ENCODE measurements at regions not wholly inside any gene's neighbourhood (a gene's known extent, or its start where the extent isn't known, plus 50 kb on each side); places are given as distances from the start of the nearest gene placed in this dataset.
"Not testable (repeated sequence)": the region's sequence is repeated elsewhere in the genome, so short reads cannot be mapped to it uniquely, and the experiment has no call there.

- no peak for DNase-seq
Measured at GRCh38 chr5:123706531-123706930, 194.6 kb downstream of the CSNK1G3 start.

GRCh38 chr5:123705741-123706140 lies 193.8 kb downstream of the CSNK1G3 start:
- no peak for DNase-seq

- no peak for DNase-seq
Measured at GRCh38 chr5:123701511-123702200, 189.7 kb downstream of the CSNK1G3 start.

GRCh38 chr5:123700624-123701287 lies 188.8 kb downstream of the CSNK1G3 start:
- no peak for DNase-seq

- no peak for DNase-seq
Measured at GRCh38 chr5:123699571-123699970, 187.6 kb downstream of the CSNK1G3 start.

GRCh38 chr5:123698937-123699336 lies 187.0 kb downstream of the CSNK1G3 start:
- DNase-seq = not testable (repeated sequence)

- no peak for DNase-seq
Measured at GRCh38 chr5:123696921-123697341, 185.0 kb downstream of the CSNK1G3 start.

- no peak for DNase-seq
Measured at GRCh38 chr5:123690821-123691220, 178.8 kb downstream of the CSNK1G3 start.

- no peak for DNase-seq
Measured at GRCh38 chr5:123681061-123681460, 169.1 kb downstream of the CSNK1G3 start.

GRCh38 chr5:123673107-123673506 lies 161.1 kb downstream of the CSNK1G3 start:
- peak; percentile 30 for DNase-seq

GRCh38 chr5:123671711-123672456 lies 159.9 kb downstream of the CSNK1G3 start:
- peak; percentile 22 for DNase-seq

- DNase-seq = peak; percentile 61
Measured at GRCh38 chr5:123671042-123671441, 159.1 kb downstream of the CSNK1G3 start.

Data from left kidney (tissue), 1 donor.